ENCODE measurements at regions not wholly inside any gene's neighbourhood (a gene's known extent, or its start where the extent isn't known, plus 50 kb on each side); places are given as distances from the start of the nearest gene placed in this dataset.

- H3K4me3 ChIP-seq (ENCODE audit: low read depth, low read length): no peak overlapping the region
- TF ChIP-seq CTCF (IDR thresholded peaks at IDR 0.05; ENCODE audit: borderline replicate concordance, insufficient read depth, low read depth, low read length): no peak
Observed at GRCh38 chr2:16272038-16272788, 331.9 kb downstream of the MYCN start.

- no peak overlapping the region for H3K4me3 ChIP-seq (ENCODE audit: low read depth, low read length)
- no peak for TF ChIP-seq CTCF (IDR thresholded peaks at IDR 0.05; ENCODE audit: borderline replicate concordance, insufficient read depth, low read depth, low read length)
Observed at GRCh38 chr2:16271231-16271896, 331.0 kb downstream of the MYCN start.

- no peak for TF ChIP-seq CTCF (IDR thresholded peaks at IDR 0.05; ENCODE audit: borderline replicate concordance, insufficient read depth, low read depth, low read length)
- H3K4me3 ChIP-seq (ENCODE audit: low read depth, low read length): no peak overlapping the region
Observed at GRCh38 chr2:16270441-16270840, 330.1 kb downstream of the MYCN start.

GRCh38 chr2:16268301-16269000 is 328.1 kb downstream of the MYCN start:
- no peak overlapping the region for H3K4me3 ChIP-seq (ENCODE audit: low read depth, low read length)
- TF ChIP-seq CTCF (IDR thresholded peaks at IDR 0.05; ENCODE audit: borderline replicate concordance, insufficient read depth, low read depth, low read length): no peak

GRCh38 chr2:16266571-16266970 is 326.2 kb downstream of the MYCN start:
- no peak for TF ChIP-seq CTCF (IDR thresholded peaks at IDR 0.05; ENCODE audit: borderline replicate concordance, insufficient read depth, low read depth, low read length)
- H3K4me3 ChIP-seq (ENCODE audit: low read depth, low read length): no peak overlapping the region

GRCh38 chr2:16264931-16265540 is 324.7 kb downstream of the MYCN start:
- no peak overlapping the region for H3K4me3 ChIP-seq (ENCODE audit: low read depth, low read length)
- no peak for TF ChIP-seq CTCF (IDR thresholded peaks at IDR 0.05; ENCODE audit: borderline replicate concordance, insufficient read depth, low read depth, low read length)
